ENCODE measurements at regions not wholly inside any gene's neighbourhood (a gene's known extent, or its start where the extent isn't known, plus 50 kb on each side); places are given as distances from the start of the nearest gene placed in this dataset.
"Not testable (repeated sequence)": the region's sequence is repeated elsewhere in the genome, so short reads cannot be mapped to it uniquely, and the experiment has no call there.

DNA sequence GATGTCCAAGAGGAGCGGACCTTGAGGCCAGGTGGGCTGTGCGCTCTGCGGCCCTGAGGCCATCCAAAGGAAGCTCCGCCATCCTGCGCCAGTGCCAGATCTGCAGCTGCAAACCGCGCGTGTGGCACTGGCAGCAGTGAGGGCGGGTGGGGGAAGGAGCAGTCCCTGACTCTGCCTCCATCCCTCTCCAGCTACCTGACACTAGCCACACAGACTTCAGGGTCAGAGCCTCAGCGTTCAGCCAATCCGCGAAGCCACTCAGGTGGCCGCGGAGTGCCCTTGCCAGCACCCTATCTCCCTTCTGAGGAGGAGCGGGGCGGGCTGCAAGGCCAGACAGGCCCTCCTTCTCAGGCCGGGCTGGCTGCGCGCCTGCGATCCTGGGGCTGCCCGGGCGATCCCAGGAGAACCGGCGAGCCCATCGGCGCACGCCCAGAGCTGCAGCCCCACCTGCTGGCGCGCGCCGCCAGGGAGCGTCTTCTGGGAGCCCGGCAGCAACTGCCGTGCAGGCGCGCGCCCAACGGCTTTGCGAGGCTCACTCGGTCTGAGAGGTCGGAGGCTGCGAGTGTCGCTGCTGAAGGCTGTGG is 867.2 kb downstream of the SPATA31A1 start:
- TF ChIP-seq, protein P1, sequence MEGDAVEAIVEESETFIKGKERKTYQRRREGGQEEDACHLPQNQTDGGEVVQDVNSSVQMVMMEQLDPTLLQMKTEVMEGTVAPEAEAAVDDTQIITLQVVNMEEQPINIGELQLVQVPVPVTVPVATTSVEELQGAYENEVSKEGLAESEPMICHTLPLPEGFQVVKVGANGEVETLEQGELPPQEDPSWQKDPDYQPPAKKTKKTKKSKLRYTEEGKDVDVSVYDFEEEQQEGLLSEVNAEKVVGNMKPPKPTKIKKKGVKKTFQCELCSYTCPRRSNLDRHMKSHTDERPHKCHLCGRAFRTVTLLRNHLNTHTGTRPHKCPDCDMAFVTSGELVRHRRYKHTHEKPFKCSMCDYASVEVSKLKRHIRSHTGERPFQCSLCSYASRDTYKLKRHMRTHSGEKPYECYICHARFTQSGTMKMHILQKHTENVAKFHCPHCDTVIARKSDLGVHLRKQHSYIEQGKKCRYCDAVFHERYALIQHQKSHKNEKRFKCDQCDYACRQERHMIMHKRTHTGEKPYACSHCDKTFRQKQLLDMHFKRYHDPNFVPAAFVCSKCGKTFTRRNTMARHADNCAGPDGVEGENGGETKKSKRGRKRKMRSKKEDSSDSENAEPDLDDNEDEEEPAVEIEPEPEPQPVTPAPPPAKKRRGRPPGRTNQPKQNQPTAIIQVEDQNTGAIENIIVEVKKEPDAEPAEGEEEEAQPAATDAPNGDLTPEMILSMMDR (IDR thresholded peaks at IDR 0.05) = not testable (repeated sequence)
- TF ChIP-seq EZH2 (IDR thresholded peaks at IDR 0.05; ENCODE audit: borderline replicate concordance, insufficient read depth, low read depth, low read length, poor library complexity, severe bottlenecking) = not testable (repeated sequence)

All from B cell (primary cell).